Activated CD4-positive, alpha-beta T cell treated with anti-CD3 and anti-CD28 coated beads for 48 hours (primary cell): ENCODE measurements at regions not wholly inside any gene's neighbourhood (a gene's known extent, or its start where the extent isn't known, plus 50 kb on each side); places are given as distances from the start of the nearest gene placed in this dataset.
"Not testable (repeated sequence)": the region's sequence is repeated elsewhere in the genome, so short reads cannot be mapped to it uniquely, and the experiment has no call there.

Source experiments
- DNase-seq: peaks from one replicate; pipeline ENCODE4 v3.0.0-alpha.2; 2020

GRCh38 chr4:123501733-123502132 lies 105.1 kb downstream of the SPRY1 start:
- no peak for DNase-seq

- DNase-seq, result no peak
Measured at GRCh38 chr4:123503698-123504363, 107.2 kb downstream of the SPRY1 start.

GRCh38 chr4:123505095-123506010 lies 108.8 kb downstream of the SPRY1 start:
- DNase-seq, result peak; percentile 32

GRCh38 chr4:123506011-123506695 lies 109.6 kb downstream of the SPRY1 start:
- DNase-seq, result no peak

- DNase-seq, result no peak
Measured at GRCh38 chr4:123507376-123507775, 110.8 kb downstream of the SPRY1 start.

GRCh38 chr4:123510221-123510620 lies 113.6 kb downstream of the SPRY1 start:
- DNase-seq, result no peak

GRCh38 chr4:123510659-123511058 lies 114.1 kb downstream of the SPRY1 start:
- no peak for DNase-seq

- no peak for DNase-seq
Measured at GRCh38 chr4:123516576-123516975, 120.0 kb downstream of the SPRY1 start.

- no peak for DNase-seq
Measured at GRCh38 chr4:123517176-123517575, 120.6 kb downstream of the SPRY1 start.

- DNase-seq, result no peak
Measured at GRCh38 chr4:123517971-123518370, 121.4 kb downstream of the SPRY1 start.

GRCh38 chr4:123520325-123520724 lies 123.7 kb downstream of the SPRY1 start:
- DNase-seq, result no peak

- no peak for DNase-seq
Measured at GRCh38 chr4:123522081-123522480, 125.5 kb downstream of the SPRY1 start.

GRCh38 chr4:123522646-123523045 lies 126.1 kb downstream of the SPRY1 start:
- DNase-seq, result no peak

- DNase-seq, result no peak
Measured at GRCh38 chr4:123524958-123525628, 128.5 kb downstream of the SPRY1 start.

GRCh38 chr4:123526511-123526910 lies 129.9 kb downstream of the SPRY1 start:
- DNase-seq, result peak; percentile 38

- DNase-seq, result no peak
Measured at GRCh38 chr4:123528501-123529277, 132.1 kb downstream of the SPRY1 start.

GRCh38 chr4:123529278-123529568 lies 132.6 kb downstream of the SPRY1 start:
- no peak for DNase-seq

GRCh38 chr4:123530357-123530756 lies 133.8 kb downstream of the SPRY1 start:
- no peak for DNase-seq

- DNase-seq, result no peak
Measured at GRCh38 chr4:123535037-123535748, 138.6 kb downstream of the SPRY1 start.

- DNase-seq, result no peak
Measured at GRCh38 chr4:123536225-123536624, 139.6 kb downstream of the SPRY1 start.

GRCh38 chr4:123537906-123538402 lies 141.4 kb downstream of the SPRY1 start:
- DNase-seq, result not testable (repeated sequence)
